Muscle of leg (tissue), 3 donors: ENCODE measurements at regions not wholly inside any gene's neighbourhood (a gene's known extent, or its start where the extent isn't known, plus 50 kb on each side); places are given as distances from the start of the nearest gene placed in this dataset.

Experiments
- DNase-seq: peaks from one replicate; pipeline ENCODE4 v3.0.0; 2013
- H3K27ac ChIP-seq: one replicate; pipeline ENCODE4 v1.5.1; 2013; ENCODE audit warnings: mild to moderate bottlenecking, low read length, control low read depth
- H3K27me3 ChIP-seq: one replicate; pipeline ENCODE4 v1.6.1; 2013; ENCODE audit warnings: low read length; ENCODE audit not compliant: control insufficient read depth, insufficient read depth
- H3K36me3 ChIP-seq: one replicate; pipeline ENCODE4 v1.6.1; 2013; ENCODE audit warnings: low read length; ENCODE audit not compliant: control insufficient read depth, insufficient read depth
- H3K4me1 ChIP-seq: one replicate; pipeline ENCODE4 v1.6.1; 2013; ENCODE audit warnings: low read length; ENCODE audit not compliant: control insufficient read depth, insufficient read depth
- H3K4me3 ChIP-seq: one replicate; pipeline ENCODE4 v1.5.1; 2013; ENCODE audit warnings: low read length, control low read depth
- H3K9me3 ChIP-seq: replicated peaks from 2 replicates; pipeline ENCODE4 v1.6.1; 2013; ENCODE audit warnings: low read depth, low read length; ENCODE audit not compliant: control insufficient read depth
- WGBS: methylation state at CpG from one replicate; pipeline ENCODE4 v1.1.5; 2013; ENCODE audit warnings: missing lambda C conversion rate; ENCODE audit not compliant: insufficient coverage; 5-methylcytosine and 5-hydroxymethylcytosine counted together

GRCh38 chr6:53725791-53726575 lies 60.4 kb upstream of the KLHL31 start:
- WGBS: 34% methylated on average over 14 of the region's 18 CpGs
- H3K27me3 ChIP-seq: no peaks in the 10 kb centered on the region
- no peak overlapping the region for H3K27ac ChIP-seq
- H3K36me3 ChIP-seq: no peaks in the 10 kb centered on the region
- H3K4me3 ChIP-seq: no peak overlapping the region
- DNase-seq: peak; percentile 80
- H3K4me1 ChIP-seq: peaks cover 2% of the 10 kb centered on the region
- no peaks in the 10 kb centered on the region for H3K9me3 ChIP-seq

GRCh38 chr6:53724501-53724900 lies 58.9 kb upstream of the KLHL31 start:
- Histone ChIP-seq H3K36me3 (no peaks in the 10 kb centered on the region), H3K9me3 (no peaks in the 10 kb centered on the region), H3K4me3 (no peak overlapping the region), H3K4me1 (no peaks in the 10 kb centered on the region), H3K27ac (no peak overlapping the region), H3K27me3 (no peaks in the 10 kb centered on the region)
- DNase-seq: no peak
- WGBS: 57% methylated on average over 1 of the region's 1 CpG

DNA sequence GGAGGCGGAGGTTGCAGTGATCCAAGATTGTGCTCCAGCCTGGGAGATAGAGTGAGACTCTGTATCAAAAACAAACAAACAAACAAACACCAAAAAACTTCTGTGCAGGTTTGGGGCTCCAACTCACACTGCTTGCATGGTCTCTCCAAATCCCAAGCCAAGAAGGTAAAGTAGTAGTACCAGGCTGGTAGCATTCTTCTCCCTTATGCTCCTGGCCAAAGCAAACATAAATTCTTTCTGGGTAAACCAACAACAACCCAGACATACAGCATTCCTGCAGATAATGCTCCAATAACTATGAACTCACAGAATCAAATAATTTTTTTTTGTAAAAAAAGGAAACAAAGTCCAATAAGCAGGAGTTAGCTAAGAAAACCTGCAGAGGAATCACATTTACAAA lies 57.8 kb upstream of the KLHL31 start:
- DNase-seq: no peak
- WGBS: no CpG with 5 or more reads among the region's 1 CpG
- no peaks in the 10 kb centered on the region for H3K36me3 ChIP-seq
- H3K27ac ChIP-seq: no peak overlapping the region
- no peaks in the 10 kb centered on the region for H3K27me3 ChIP-seq
- H3K4me1 ChIP-seq: peaks cover 2% of the 10 kb centered on the region
- no peak overlapping the region for H3K4me3 ChIP-seq
- H3K9me3 ChIP-seq: no peaks in the 10 kb centered on the region

DNA sequence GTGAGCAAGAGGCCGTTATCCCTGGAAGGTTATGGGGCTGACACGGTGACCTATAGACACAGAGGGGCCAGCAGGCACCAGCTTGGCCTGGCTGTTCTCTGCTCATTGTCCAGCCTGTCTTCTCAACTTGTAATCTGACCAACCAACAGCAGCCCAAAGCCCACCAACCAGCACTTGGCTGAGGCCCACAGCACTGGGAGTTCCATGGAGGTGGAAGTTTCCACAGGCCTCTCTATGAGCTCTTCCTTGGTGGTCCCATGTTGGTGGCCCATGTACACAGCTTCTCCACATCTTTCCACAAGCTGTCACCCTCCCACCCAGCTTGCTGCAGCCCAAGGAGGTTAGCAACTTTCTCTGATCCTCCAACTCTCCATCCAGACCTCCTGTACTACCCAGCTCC lies 56.2 kb upstream of the KLHL31 start:
- WGBS: 78% methylated on average over 2 of the region's 2 CpGs

DNA sequence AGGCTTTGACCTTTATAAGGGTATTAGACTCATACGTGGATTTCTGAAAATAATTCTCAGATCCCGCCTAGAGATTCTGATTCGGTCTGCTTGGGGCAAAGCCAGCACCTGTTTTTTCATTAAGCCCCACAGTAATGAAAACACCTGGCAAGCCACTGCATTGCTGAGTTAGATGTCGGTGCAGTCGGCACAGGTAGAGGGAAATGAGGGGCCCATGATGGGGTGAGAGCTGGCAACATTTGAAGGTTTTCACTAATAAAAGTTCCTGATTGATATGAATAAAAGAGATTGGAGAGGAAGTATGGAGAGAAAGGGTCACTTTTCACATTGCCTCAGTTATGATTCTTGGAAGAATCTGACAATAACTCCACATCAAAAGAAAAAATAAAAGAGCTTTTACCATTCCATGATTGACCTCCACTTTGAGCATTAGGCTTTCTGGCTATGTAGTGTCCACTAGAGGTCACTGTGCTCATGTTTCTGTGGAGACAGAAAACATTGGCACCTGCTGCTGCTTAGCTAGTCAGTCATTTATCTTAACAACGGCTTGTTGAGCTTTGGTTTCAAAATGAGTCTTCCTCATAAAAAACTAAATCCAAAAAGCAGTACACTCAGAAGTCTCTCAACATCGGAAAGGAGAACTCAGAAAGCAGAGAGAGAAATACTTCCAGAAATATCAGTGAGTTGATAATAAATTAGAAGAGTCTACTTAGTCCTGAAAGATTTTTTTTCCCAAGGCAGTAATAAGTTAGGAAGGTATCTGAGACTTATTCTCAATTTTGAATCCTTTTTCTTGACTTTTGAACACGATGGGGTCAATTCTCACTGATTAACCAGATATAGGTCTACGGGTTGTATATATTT lies 53.3 kb upstream of the KLHL31 start:
- no peak overlapping the region for H3K27ac ChIP-seq
- no peaks in the 10 kb centered on the region for H3K27me3 ChIP-seq
- no peaks in the 10 kb centered on the region for H3K36me3 ChIP-seq
- H3K4me3 ChIP-seq: no peak overlapping the region
- peak; percentile 90 for DNase-seq
- H3K4me1 ChIP-seq: peaks cover 2% of the 10 kb centered on the region
- WGBS: 42% methylated on average over 4 of the region's 9 CpGs
- H3K9me3 ChIP-seq: no peaks in the 10 kb centered on the region

More for the DNA sequence above, 56.2 kb upstream of the KLHL31 start:
- Histone ChIP-seq H3K4me1 (peaks cover 2% of the 10 kb centered on the region), H3K9me3 (no peaks in the 10 kb centered on the region), H3K27ac (no peak overlapping the region), H3K4me3 (no peak overlapping the region), H3K27me3 (no peaks in the 10 kb centered on the region), H3K36me3 (no peaks in the 10 kb centered on the region)
- DNase-seq: no peak

- Histone ChIP-seq H3K27me3 (no peaks in the 10 kb centered on the region), H3K27ac (no peak overlapping the region), H3K4me1 (peaks cover 2% of the 10 kb centered on the region), H3K4me3 (no peak overlapping the region), H3K36me3 (no peaks in the 10 kb centered on the region), H3K9me3 (no peaks in the 10 kb centered on the region)
- no peak for DNase-seq
- WGBS: no CpG with 5 or more reads among the region's 1 CpG
Measured at GRCh38 chr6:53717566-53717965, 52.0 kb upstream of the KLHL31 start.

GRCh38 chr6:53715434-53715833 lies 49.9 kb upstream of the KLHL31 start:
- H3K27ac ChIP-seq: no peak overlapping the region
- no peaks in the 10 kb centered on the region for H3K27me3 ChIP-seq
- no peaks in the 10 kb centered on the region for H3K36me3 ChIP-seq
- WGBS: no CpG with 5 or more reads among the region's 1 CpG
- no peak overlapping the region for H3K4me3 ChIP-seq
- peaks cover 2% of the 10 kb centered on the region for H3K4me1 ChIP-seq
- DNase-seq: no peak
- no peaks in the 10 kb centered on the region for H3K9me3 ChIP-seq
